UCSD-AML1 (cell line): ENCODE measurements at regions not wholly inside any gene's neighbourhood (a gene's known extent, or its start where the extent isn't known, plus 50 kb on each side); places are given as distances from the start of the nearest gene placed in this dataset.

ENCODE experiments used
- DNase-seq: peaks from one replicate; lab custom pipeline; 2025; ENCODE audit not compliant: unreplicated experiment; lab: John Stamatoyannopoulos, UW

- no peak for DNase-seq
Observed at GRCh38 chr15:93296759-93297500, 207.9 kb upstream of the RGMA start.

GRCh38 chr15:93294896-93295295 is 205.9 kb upstream of the RGMA start:
- no peak for DNase-seq

- DNase-seq, result no peak
Observed at GRCh38 chr15:93294066-93294465, 205.1 kb upstream of the RGMA start.

- no peak for DNase-seq
Observed at GRCh38 chr15:93291380-93291779, 202.4 kb upstream of the RGMA start.

GRCh38 chr15:93290618-93290946 is 201.6 kb upstream of the RGMA start:
- no peak for DNase-seq

GRCh38 chr15:93289941-93290617 is 201.1 kb upstream of the RGMA start:
- no peak for DNase-seq

- no peak for DNase-seq
Observed at GRCh38 chr15:93288728-93289294, 199.8 kb upstream of the RGMA start.

- no peak for DNase-seq
Observed at GRCh38 chr15:93286446-93286845, 197.4 kb upstream of the RGMA start.

- DNase-seq, result no peak
Observed at GRCh38 chr15:93283854-93284253, 194.8 kb upstream of the RGMA start.

- no peak for DNase-seq
Observed at GRCh38 chr15:93282808-93283207, 193.8 kb upstream of the RGMA start.

- no peak for DNase-seq
Observed at GRCh38 chr15:93278783-93279182, 189.8 kb upstream of the RGMA start.

- no peak for DNase-seq
Observed at GRCh38 chr15:93278006-93278405, 189.0 kb upstream of the RGMA start.

GRCh38 chr15:93274257-93274656 is 185.2 kb upstream of the RGMA start:
- no peak for DNase-seq

- DNase-seq, result no peak
Observed at GRCh38 chr15:93271871-93272270, 182.9 kb upstream of the RGMA start.

- no peak for DNase-seq
Observed at GRCh38 chr15:93270937-93271467, 182.0 kb upstream of the RGMA start.

GRCh38 chr15:93268066-93268465 is 179.1 kb upstream of the RGMA start:
- no peak for DNase-seq

- no peak for DNase-seq
Observed at GRCh38 chr15:93266291-93266690, 177.3 kb upstream of the RGMA start.

- no peak for DNase-seq
Observed at GRCh38 chr15:93265111-93265556, 176.1 kb upstream of the RGMA start.

- DNase-seq, result no peak
Observed at GRCh38 chr15:93261845-93262244, 172.8 kb upstream of the RGMA start.

- DNase-seq, result no peak
Observed at GRCh38 chr15:93257920-93258319, 168.9 kb upstream of the RGMA start.

- DNase-seq, result no peak
Observed at GRCh38 chr15:93253681-93254080, 164.7 kb upstream of the RGMA start.

- no peak for DNase-seq
Observed at GRCh38 chr15:93252780-93253179, 163.8 kb upstream of the RGMA start.
